GM11168 (cell line): ENCODE measurements at regions not wholly inside any gene's neighbourhood (a gene's known extent, or its start where the extent isn't known, plus 50 kb on each side); places are given as distances from the start of the nearest gene placed in this dataset.

Source experiments
- in situ Hi-C: fragments of 300-500 bp; cut with MboI; formaldehyde crosslinking; loops from one replicate; pipeline ENCODE4 v1.12.0; 2022; ENCODE audit warnings: low sequenced_read_pairs; ENCODE audit not compliant: unreplicated experiment

GRCh38 chr3:87370007-87370406 lies 93.6 kb upstream of the POU1F1 start:
- in situ Hi-C loops: no loop called here

GRCh38 chr3:87367736-87368135 lies 91.4 kb upstream of the POU1F1 start:
- in situ Hi-C loops: no loop called here

DNA sequence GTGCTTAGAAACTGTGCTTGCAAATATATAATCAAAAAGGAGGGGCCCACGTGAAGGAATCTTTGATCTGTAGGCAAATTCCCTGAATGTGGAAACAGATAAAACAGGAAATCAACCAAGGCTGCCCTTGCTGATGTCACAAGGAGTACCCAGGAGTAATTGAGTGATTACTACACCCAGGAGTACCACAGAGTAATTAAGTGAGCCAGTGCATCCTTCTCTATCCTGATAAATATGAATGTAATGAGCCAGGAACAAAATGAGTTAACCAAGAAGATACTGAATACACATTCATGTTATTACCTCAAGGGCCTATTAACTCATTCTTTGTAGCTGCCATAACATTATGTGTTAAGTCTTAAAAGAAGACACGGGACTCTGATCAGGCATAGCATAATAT lies 87.3 kb upstream of the POU1F1 start:
- in situ Hi-C loops: no loop called here

DNA sequence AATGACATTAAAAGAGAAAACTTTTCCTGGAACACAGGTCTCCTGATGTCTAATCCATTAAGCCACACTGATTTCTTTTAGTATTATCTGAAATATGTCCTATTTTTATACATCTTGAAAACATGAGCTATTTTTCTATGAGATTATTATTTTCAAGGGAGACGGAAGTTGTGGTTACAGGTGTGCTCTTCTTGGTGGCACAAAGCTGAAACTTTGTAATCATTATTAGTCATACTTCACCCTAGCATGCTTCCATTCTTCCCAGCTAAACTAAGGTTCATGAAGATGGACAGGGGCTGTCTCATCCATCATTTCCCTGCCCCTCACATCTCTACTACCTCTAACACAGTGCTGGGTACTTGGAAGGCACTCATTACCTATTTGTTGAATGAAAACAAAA lies 85.6 kb upstream of the POU1F1 start:
- in situ Hi-C loops: no loop called here

GRCh38 chr3:87361271-87361670 lies 84.9 kb upstream of the POU1F1 start:
- in situ Hi-C loops: no loop called here

GRCh38 chr3:87359826-87360225 lies 83.4 kb upstream of the POU1F1 start:
- in situ Hi-C loops: no loop called here

DNA sequence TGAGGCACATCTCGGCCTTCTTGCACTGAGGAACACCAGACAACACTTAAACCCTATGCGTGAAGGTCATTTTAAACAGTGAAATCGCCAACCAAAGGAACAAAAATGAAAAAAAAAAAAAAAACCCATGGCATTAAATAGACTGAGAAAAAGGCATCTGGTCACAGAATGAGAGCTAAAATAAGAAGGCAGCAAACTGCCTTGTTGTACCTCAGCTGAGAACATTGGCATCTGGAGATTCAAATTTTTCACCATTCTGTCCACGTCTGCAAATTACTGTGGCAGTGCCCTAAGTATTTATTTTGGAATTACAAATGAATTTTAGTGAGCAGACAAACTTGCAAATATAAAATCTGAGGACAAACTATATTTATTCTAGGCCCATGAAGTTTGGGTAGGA lies 82.6 kb upstream of the POU1F1 start:
- in situ Hi-C loops: no loop called here

GRCh38 chr3:87358066-87358465 lies 81.7 kb upstream of the POU1F1 start:
- in situ Hi-C loops: no loop called here

DNA sequence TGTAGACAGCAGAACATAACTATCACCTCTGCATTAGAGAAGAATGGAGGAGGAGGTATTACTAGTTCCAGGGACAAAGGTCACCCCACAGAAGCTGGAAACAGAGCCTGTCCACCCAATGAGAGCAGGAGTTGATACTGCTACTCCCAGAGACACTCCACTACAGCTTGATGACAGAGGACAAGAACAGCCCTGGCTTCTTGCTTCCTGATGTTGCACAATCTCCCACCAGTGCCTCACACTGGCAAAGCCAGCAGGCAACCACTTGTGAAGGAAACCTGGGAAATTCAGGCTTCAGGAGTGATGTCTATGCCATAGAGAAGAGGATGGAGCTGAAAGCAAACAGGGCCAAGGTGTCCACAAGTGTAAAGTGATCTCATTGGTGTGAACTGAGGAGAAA lies 78.0 kb upstream of the POU1F1 start:
- in situ Hi-C loops: no loop called here

DNA sequence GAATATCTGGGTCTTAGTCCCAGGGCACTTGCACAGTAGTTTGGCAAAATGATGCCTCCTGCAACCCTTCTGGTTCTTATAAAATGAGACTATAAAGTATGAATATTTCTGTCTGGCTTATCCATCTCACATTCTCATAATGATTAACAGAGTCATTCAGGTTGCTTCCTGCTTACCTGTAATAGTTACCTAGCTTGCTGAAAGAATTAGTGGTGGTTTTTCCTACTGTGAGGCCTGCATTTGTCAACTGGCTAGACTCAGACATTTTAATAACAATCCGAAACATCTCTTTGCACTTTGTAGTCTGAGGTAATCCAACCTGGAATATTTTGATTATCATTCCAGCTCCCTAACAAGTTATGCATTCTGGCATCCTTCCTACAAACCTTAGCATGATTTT lies 75.6 kb upstream of the POU1F1 start:
- in situ Hi-C loops: no loop called here

DNA sequence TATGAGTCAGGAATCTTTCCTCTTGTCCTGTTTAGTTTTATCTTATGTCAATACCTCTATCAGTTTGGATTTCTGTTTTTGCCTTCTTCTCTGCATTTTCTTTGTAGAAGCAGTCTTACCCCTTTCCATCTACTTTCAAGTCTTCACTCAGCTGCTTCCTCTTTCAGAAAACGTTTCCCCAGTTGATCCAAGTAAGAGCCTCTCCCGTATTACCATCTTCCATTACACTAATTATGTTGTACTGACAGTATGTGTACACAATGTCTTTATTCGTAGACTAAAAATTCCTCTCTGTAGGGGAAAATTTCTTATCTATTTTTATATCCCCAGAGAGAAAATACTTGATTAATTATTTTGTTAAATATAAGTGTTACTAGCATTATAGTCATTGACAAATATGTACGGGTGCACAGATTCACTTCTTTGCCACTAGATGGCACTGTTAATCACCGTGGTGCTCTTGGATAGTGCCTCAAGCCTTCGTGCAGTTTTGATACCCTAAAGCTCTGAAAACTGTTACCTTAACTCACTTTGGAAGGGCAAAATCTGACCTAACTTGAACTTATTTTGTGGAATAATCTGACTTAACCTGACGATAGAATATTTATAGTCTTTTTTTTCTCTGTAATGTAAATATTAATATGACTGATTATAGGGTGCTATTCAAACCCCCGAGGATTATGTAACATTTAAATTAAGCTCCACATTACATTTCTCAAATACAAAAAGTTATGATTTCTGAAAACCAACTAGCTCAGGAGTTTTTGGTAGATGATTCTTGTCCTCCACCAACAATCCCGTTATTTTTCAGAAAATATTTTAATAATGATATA lies 74.2 kb upstream of the POU1F1 start:
- in situ Hi-C loops: no loop called here

DNA sequence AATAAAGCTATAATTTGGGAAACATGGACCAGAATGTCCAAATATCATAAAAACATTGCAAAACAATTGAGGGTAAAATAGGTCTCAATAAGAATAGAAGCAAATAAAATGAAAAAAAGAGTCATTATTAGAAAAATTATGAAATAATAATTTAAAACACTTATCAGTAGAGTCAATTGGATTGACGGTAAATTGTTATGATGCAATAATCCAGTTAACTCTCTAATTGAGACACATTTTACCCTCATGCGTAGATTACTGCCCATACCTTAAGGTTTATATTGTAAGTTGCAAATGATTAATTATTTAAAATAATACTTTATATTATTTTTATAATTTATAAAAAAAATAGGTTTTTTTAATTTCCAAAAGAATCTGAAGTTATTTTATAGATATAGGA lies 73.4 kb upstream of the POU1F1 start:
- in situ Hi-C loops: loop anchor here (25.0 kb wide), 1 partner anchor 662 kb away; no protein-coding TSS in a partner anchor

DNA sequence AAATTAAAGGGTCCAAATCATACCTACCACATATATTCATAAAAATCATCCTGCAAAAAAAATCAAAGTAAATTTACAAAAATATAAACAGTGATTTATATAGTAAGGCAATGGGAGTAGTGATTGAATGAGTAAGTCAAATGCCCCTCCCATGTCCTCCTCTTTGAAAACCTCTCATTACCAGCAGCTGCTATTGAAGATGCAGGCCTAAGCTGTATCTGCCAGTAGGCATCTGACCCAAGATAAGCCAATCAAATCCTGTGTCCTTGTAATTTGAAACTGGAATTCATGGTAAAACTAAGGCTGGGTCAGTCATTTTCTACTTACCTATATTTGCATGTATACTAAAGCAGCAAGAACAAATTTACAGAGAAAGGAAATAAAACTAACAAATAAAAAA lies 60.4 kb upstream of the POU1F1 start:
- in situ Hi-C loops: loop anchor here (25.0 kb wide), 1 partner anchor 676 kb away; no protein-coding TSS in a partner anchor

- in situ Hi-C loops: loop anchor here (25.0 kb wide), 1 partner anchor 676 kb away; no protein-coding TSS in a partner anchor
These were observed 59.5 kb upstream of the POU1F1 start for GRCh38 chr3:87335931-87336330.

DNA sequence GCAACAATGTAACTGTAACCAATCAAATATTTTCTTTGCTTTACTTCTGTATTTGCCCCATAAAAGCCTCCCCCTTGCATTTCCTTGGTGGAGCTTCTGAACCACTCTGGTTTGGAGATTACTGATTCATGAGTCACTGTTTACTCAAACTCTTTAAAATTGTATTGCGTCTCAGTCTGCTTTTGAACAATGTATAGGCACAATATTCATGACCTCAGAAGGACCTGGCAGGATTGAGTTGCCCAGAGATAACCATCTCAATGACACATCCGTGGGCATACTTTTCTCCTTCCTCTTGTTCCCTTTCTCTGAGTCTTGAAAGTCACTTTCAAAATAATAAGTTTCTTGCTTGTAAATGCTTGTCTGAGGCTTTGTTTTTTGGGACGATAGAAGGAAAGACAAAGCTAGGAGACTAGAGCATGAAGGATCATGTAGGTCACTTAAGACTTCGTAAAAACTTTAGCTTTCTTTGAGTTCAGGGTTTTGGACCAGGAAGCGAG lies 57.1 kb upstream of the POU1F1 start:
- in situ Hi-C loops: loop anchor here (25.0 kb wide), 1 partner anchor 679 kb away; no protein-coding TSS in a partner anchor

DNA sequence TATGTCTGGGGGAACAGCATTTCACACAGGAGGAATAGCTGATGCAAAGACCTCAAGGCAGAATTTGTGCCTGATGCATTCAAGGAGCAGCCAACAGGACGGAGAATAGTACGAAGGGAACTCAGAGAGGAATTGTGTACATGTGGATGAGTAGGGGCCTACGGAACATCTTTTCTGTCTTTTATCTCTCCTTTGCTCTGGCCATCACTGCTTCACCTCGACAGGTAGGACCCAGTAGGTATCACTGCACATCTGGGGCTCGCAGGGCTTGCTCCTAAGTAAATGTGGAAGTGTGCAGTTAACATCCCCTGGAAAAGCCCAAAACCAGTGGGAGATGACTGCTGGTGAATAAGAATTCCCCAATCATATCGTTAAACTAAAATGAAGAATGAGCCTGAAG lies 56.4 kb upstream of the POU1F1 start:
- in situ Hi-C loops: loop anchor here (25.0 kb wide), 1 partner anchor 680 kb away; no protein-coding TSS in a partner anchor

DNA sequence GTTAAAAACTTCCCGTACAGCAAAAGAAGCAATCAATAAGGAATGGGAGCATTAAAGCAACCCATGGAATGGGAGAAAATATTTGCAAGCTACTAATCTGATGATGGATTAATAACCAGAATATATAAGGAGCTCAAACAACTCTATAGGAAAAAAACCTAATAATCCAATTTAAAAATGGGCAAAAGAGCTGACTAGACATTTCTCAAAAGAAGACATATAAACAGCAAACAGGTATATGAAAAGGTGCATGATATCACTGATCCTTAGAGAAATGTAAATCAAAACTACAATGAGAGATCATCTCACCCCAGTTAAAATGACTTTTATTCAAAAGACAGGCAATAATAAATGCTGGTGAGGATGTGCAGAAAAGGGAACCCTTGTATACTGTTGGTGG lies 52.7 kb upstream of the POU1F1 start:
- in situ Hi-C loops: loop anchor here (25.0 kb wide), 1 partner anchor 683 kb away; no protein-coding TSS in a partner anchor
